Hindlimb muscle (tissue), 1 donor: ENCODE measurements at regions not wholly inside any gene's neighbourhood (a gene's known extent, or its start where the extent isn't known, plus 50 kb on each side); places are given as distances from the start of the nearest gene placed in this dataset.
A peak's percentile ranks its signal among the peaks of the same experiment; 100 is the strongest.
"Not testable (repeated sequence)": the region's sequence is repeated elsewhere in the genome, so short reads cannot be mapped to it uniquely, and the experiment has no call there.

ENCODE experiments used
- DNase-seq: peaks from one replicate; pipeline ENCODE4 v3.0.0-alpha.2; 2013

DNA sequence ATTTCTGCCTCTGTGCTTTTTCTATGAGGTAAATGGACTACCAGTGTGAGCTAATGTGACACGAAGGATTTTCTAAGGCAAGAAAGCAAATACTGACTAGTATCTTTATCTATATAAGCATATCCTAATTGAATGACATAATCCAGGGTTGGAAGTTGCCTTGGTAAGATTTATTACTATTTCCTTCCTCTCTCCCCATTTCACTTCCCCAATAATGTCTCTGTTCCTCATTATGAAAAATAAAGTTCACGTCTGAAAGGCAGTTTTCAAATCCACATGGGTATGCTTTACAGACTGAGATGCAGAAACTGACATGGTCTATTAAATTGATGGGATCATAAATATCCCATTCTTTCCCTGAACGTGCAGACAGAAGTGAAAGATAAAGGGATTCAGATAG is 86.0 kb downstream of the DTWD1 start:
- DNase-seq = no peak

DNA sequence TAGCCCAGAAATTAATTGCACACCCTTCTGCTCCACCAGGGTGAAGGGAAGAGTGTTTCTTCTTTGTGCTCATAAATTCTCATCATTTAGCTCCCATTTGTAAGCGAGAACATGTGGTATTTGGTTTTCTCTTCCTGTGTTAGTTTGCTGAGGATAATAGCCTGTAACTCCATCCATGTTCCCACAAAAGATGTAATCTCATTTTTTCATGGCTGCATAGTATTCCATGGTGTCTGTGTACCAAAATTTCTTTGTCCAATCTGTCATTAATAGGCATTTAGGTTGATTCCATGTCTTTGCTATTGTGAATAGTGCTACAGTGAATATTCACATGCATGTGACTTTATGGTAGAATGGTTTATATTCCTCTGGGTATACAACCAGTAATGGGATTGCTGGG is 86.8 kb downstream of the DTWD1 start:
- DNase-seq = no peak

DNA sequence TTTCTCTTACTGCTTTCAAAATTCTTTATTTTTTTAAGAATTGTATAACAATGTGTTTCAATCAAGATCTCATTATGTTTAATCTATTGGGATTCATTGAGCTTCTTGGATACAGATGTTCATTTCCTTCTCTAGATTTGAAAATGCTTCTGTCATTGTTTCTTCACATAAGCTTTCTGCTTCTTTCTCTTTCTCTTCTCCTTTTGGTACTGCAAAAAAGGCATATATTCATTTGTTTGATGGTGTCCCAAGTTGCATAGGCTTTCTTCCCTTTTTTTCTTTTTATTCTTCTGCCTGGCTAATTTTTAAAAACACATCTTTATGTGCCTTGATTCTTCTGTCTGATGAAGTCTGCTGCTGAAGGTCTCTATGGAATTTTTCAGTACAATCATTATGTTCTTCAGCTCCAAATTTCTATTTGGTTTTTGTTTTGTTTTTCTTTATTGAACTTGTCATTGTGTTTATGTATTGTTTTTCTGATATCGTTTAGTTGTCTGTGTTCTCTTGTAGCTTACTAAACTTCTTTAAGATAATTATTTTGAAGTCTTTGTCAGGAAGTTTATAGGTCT is 88.9 kb downstream of the DTWD1 start:
- no peak for DNase-seq

DNA sequence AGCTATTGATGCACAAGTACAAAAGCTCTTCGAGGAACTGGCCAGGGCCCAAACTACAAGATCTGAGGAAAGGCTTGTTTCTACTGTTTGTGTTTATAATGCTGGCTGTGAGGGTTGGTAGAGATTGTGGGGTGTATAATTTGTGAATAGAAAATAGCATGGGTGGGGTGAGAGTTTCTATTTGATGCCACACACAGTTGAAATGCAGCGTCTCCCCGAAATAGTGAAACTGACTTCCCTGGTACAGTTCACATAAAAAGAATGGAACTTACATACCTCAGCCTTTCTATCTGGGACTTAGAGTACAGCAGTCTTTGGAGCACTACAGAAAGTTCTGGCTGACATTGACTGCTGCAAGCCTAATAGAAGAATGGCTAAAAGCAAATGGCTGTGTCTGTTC is 91.3 kb downstream of the DTWD1 start:
- no peak for DNase-seq

- no peak for DNase-seq
Measured at GRCh38 chr15:49712846-49713450, 92.1 kb downstream of the DTWD1 start.

DNA sequence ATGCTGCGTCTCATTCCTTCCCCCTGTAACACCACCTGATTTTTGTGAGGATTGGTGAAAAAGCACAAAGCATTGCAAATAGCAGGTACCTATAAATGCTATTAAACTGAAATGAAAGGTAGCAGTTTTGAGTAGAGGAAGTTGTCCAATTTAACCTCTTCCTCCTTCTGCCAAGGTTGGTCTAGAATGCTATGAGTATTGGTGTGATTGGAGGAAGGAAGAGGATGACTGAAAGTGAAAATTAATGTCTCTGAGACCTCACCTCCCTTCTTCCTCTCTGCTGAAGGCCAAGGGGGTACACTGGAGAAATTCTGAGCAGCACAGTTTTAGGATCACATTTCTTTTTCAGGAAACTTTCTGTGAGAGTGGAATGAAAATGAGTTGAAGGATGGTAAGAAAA is 94.4 kb downstream of the DTWD1 start:
- DNase-seq = no peak

DNA sequence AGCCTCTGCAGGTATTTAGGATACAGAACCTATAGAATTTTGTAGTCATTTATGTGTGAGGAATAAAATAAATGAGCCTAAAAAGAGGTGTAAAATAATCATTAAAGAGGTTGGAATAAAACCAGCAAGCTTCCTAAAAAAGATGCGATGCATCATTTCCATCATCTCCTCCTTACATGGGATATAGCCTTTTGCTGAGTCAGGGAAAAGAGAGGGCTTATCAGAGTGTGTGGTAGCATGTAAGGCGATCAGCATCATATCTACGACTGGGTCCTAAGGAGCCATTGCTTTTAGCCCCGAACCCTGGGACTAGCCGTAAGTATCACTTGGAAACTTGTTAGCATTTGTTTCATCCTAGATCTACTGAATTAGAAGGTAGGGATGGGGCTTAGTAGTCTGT is 94.9 kb downstream of the DTWD1 start:
- no peak for DNase-seq

DNA sequence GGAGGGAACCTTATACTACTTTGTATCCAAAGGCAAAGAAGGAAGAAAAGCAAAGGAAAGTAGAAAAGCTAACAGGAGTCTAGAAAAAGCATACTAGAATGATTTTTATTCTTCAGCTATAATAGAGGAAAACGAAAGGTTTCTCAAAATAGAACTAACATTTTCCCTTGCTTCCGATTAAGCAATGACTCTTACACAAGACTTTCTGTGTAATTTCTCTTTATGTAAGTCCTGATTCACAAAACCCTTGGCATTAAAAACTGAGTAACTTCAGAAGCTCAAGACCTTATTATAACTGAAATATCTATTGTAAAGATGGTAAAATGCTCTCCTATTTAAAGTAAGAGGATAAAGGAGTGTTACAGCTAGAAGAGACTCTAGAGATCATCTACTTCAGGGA is 97.4 kb downstream of the DTWD1 start:
- peak; percentile 48 for DNase-seq

DNA sequence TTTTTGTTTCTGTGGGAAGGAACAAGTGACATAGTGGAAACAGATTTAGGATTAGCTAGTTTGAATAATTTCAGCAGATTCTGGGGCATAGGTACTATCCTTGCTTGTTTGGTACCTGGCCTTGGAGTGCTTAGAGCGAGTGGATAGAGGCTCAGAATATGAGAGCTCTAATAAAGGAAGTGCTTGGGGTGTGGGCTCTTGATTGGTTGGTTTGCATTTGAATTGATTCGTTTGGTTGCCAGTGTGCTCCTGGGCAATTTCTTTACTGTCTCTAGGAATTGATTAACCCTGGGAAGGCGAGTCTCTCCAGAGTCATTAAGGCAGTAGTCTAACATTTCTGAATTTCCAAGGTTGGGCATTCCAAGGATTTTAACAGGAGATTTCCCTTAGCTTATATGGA is 98.0 kb downstream of the DTWD1 start:
- DNase-seq = no peak

GRCh38 chr15:49720261-49720660 is 99.4 kb downstream of the DTWD1 start:
- DNase-seq = no peak

DNA sequence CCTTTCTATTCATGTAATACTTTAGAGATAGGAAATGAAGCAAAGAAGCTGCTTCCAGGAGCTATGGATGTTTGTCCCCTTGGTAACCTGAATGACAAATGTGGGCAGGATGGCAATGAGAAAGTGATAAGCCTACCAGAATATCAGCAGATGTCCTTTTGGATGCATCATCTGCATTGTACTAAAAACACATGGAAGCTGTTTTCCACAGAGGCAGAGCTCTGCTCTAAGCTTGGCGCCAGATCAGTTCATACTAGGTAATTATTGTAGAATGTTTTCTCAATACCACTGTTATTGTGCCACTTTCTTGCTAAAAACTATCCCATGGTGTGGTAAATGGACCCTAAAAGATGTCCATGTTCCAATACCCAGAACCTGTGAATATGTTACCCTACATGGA is 100.2 kb downstream of the DTWD1 start:
- no peak for DNase-seq

- no peak for DNase-seq
Measured at GRCh38 chr15:49721621-49722020, 100.8 kb downstream of the DTWD1 start.

DNA sequence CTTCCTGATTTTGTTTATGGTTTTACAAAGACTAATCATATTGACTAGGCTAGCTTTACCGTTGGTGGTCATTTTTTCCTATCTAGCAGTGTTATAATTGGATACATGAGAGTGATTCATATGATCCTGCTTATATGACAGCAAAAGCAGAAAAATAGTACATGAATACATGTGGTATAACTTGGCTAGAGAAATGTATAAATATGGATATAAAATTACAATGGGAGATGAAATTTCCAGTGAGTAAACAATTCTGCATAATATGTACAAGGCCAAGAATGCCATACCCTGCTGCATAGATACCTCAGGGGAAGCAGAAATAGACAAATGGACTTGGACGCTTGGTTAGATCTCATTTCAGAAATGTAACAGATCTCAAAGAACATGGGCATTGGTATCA is 103.1 kb downstream of the DTWD1 start:
- no peak for DNase-seq

- DNase-seq = no peak
Measured at GRCh38 chr15:49731187-49732099, 110.6 kb downstream of the DTWD1 start.

GRCh38 chr15:49732109-49732508 is 111.3 kb downstream of the DTWD1 start:
- DNase-seq = not testable (repeated sequence)

GRCh38 chr15:49734089-49734488 is 113.2 kb downstream of the DTWD1 start:
- not testable (repeated sequence) for DNase-seq

GRCh38 chr15:49734831-49735508 is 114.1 kb downstream of the DTWD1 start:
- DNase-seq = no peak

DNA sequence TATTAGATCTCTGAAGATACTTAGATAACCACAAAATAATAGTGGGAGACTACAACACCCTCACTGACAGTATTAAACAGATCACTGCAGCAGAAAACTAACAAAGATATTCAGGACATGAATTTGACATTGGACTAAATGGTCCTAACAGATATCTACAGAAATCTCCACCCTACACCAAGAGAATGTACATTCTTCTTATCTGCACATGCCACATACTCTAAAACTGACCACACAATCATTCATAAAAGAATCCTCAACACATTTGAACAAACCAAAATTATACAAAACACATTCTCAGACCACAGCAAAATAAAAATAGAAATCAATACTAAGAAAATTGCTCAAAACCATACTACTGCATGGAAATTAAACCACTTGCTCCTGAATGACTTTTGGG is 116.3 kb downstream of the DTWD1 start:
- DNase-seq = no peak

GRCh38 chr15:49741712-49742111 is 120.9 kb downstream of the DTWD1 start:
- no peak for DNase-seq

- no peak for DNase-seq
Measured at GRCh38 chr15:49742381-49742780, 121.5 kb downstream of the DTWD1 start.

- no peak for DNase-seq
Measured at GRCh38 chr15:49747340-49747739, 126.5 kb downstream of the DTWD1 start.

- DNase-seq = no peak
Measured at GRCh38 chr15:49748791-49749190, 127.9 kb downstream of the DTWD1 start.

- DNase-seq = no peak
Measured at GRCh38 chr15:49750553-49750952, 129.7 kb downstream of the DTWD1 start.
